ENCODE measurements at regions not wholly inside any gene's neighbourhood (a gene's known extent, or its start where the extent isn't known, plus 50 kb on each side); places are given as distances from the start of the nearest gene placed in this dataset.

DNA sequence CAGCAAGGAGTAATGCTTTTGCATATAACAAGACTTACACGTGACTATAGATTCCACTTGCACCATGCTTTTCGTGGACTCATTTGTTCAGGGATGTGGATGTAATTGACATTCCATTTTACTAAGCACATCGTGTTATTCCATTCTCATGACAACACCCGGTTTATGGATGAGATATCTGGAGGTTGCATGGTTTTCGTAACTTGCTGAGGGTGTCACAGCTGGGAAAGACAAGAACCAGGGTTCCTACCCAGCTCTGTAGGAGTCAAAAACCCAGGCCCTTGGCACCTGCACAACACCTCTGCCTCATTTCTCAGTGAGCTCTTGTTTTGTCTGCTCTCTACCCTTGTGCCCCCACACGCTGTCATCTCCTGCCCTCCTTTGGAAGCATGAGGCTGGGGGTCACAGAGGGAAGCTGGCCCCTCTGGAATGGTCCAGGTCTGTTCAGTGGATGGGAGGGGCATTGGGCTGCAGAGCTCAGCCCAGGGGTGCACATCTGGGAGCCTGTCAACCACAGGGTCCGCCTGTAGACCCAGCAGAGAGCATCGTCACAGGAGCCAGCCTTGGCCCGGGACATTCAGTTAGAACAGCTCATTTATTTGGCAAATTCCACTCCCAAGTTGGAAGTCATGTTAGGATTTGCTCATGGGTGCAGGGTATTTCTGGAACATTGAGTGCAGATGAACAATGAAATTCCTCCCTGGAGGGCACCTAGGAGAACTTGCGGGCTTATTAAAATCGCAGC lies 120.1 kb upstream of the TWIST2 start:
- no peak for DNase-seq

- no peak for DNase-seq
Measured at GRCh38 chr2:238728330-238729260, 119.3 kb upstream of the TWIST2 start.

DNA sequence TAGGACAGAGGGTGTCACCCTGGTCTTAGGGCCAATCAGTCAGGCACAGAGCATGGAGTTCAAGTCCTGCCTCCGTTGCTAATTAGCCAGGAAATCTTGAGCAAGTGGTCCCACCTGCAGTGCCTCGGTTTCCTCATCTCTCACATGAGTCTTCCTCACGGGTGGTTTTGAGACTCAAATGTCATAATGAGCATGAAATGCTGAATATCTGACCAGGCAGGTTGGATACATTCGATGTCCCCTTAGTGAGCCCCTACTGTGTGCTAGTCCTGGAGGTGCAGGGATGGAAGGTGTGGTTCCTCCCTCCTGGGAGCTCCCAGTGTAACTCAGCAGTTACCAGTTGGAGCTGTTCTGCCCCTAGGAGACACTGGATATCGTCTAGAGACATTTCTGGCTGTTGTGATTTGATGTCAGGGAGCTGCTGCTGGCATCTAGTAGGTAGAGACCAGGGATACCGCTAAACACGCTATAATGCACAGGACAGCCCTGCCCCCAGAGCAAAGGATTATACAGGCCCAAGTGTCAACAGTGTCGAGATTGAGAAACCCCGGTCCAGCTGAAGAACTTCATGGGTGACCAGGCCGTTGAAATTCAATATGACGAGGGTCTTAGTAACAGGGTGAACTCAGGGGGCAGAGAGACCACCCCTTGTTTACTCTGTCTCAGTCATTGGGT lies 118.5 kb upstream of the TWIST2 start:
- DNase-seq = no peak

GRCh38 chr2:238730001-238730669 lies 117.8 kb upstream of the TWIST2 start:
- DNase-seq = no peak

DNA sequence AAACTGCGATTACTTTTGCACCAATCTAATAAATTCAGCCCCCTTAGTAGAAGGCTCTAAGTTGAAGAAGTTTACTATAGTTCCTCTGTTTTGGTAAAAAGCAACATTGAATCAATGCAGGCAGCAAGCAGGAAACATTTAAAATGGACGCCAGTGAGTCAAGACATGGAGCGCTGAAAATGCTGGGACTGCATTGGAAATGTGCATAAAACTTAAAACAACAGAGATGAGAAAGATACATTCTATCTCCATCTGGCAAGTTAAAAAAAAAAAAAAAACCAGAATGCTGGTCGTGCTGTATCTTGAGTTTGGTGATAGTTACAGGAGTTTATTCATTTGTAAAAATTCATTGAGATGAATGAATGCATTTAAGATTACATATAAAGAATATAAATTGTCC lies 117.0 kb upstream of the TWIST2 start:
- DNase-seq = no peak

GRCh38 chr2:238731961-238732360 lies 115.9 kb upstream of the TWIST2 start:
- no peak for DNase-seq

DNA sequence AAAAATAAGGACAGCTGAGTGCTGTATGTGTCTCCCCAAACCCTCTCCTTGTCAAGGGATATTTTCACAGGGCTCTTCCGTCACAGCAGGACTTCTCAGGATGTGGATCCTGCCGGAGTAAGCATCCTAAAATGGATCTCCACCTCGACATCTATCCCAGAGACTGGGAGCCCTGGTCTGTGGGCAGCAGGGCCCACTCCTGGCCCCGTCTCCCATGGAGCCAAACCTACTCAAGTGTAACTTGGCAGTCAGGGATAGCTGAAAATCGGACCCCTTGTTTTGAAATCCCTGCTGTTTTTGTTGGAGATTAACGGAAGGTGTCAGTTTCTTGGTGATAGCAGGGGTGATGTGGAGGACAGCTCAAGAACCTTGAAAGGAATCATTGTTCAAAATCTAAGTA lies 109.0 kb upstream of the TWIST2 start:
- no peak for DNase-seq

GRCh38 chr2:238739668-238740067 lies 108.2 kb upstream of the TWIST2 start:
- no peak for DNase-seq

GRCh38 chr2:238741277-238741676 lies 106.6 kb upstream of the TWIST2 start:
- DNase-seq = no peak

DNA sequence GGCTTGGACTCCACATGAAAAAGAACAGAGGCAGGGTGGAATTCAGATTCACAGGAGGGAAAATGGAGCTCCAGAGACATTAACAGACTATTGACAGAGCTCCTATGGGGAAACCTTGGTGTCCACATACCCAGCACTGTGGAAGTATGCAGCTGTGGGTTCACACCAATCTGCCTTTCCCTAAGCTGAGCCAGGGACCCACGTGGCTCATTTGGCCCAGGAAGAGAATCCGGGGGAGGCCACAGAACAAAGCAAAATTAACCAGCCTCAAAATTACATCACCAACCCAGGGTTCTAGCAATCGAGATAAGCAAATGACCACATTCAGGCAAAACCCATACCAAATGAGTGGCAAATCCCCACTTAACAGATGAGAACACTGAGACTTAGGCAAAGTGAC lies 105.8 kb upstream of the TWIST2 start:
- DNase-seq = no peak

DNA sequence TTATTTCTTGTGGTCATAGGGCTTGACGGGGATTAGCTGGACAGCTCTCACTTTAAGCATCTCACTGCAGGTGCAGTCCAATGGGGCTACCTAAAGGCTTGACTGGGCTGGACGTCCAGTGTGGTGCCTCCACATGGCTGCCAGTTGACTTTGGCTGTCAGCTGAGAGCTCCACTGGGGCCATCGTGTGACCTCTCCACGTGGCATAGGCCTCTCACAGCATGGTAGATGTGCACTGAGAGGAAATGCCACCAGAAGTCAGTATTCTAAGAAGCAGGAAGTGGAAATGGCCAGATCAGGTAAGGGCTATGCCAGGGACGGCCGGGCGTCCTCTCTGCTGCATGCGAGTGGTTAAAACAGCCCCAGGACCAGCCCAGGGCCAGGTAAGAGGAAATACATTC lies 105.2 kb upstream of the TWIST2 start:
- no peak for DNase-seq

GRCh38 chr2:238743243-238744065 lies 104.4 kb upstream of the TWIST2 start:
- DNase-seq = no peak

GRCh38 chr2:238744951-238745350 lies 102.9 kb upstream of the TWIST2 start:
- no peak for DNase-seq

GRCh38 chr2:238745997-238746396 lies 101.9 kb upstream of the TWIST2 start:
- DNase-seq = no peak

DNA sequence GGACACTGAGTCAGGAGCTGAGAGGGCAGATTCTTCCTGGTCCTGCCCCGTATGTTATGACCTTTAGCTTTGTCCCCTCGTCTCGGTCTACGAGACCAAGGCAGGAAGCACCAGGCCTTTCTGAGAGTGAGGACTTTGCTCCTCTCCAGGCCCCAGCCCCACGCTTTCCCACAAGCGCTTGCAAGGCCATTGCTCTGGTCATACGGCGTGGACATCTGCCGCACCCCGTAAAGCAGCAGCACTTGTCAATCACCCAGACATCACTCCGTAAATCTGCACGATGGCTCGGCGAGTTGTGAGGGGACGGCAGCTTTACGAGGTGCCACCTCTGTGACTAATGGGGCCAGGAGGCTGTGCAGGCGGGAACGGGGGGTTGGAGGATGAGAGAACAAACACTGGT lies 100.8 kb upstream of the TWIST2 start:
- no peak for DNase-seq

- no peak for DNase-seq
Measured at GRCh38 chr2:238747557-238747956, 100.3 kb upstream of the TWIST2 start.

DNA sequence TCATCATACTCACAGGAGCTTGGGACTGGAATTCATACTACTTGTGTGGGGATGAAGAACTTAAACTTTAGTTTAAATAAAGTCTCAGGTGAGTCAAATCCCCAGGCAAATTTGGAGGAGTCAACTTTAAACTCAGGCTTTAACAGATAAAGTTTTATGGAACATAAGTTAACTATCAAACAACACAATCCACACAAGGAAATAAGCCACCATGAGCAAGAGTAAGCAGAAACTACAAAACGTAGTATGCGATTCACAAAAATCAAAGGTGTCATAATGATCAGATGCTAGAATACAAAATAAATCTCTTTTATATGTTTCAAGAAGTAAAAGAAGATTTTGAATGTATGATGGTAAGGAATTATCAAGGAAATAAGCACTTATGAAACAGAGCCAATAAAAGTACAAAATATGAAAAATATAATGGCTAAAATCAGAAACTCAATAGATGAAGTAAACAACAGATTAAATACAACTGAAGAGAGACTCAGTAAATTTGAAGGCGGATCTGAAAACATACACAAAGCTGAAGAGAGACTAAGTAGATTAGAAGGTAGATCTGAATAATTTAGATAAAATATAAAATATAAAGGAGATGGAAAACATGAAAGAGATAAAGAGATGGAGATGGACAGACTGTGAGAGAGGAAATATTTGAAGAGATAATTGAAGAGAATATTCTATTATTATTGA lies 97.5 kb upstream of the TWIST2 start:
- DNase-seq = no peak

GRCh38 chr2:238754259-238754658 lies 93.6 kb upstream of the TWIST2 start:
- DNase-seq = no peak

DNA sequence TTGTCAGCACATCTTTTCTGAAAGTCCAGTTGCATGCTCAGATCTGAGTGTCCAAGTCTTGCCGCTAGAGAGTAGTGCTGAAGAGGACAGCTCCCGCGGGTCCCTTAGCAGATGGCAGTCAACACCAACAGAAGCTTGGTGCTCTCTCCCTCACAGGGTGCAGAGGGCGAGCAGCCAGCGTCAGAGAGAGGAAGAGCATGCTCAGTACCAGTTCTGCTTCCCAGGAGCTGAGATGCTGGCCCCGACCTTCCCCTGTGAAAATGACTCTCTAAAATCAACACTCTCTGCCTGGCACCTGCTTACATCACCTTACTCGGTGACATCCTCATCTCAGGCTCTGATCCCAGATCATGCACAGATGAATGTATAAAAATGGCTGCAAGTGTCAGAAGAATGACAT lies 86.0 kb upstream of the TWIST2 start:
- DNase-seq = no peak

- DNase-seq = no peak
Measured at GRCh38 chr2:238763471-238763995, 84.4 kb upstream of the TWIST2 start.

DNA sequence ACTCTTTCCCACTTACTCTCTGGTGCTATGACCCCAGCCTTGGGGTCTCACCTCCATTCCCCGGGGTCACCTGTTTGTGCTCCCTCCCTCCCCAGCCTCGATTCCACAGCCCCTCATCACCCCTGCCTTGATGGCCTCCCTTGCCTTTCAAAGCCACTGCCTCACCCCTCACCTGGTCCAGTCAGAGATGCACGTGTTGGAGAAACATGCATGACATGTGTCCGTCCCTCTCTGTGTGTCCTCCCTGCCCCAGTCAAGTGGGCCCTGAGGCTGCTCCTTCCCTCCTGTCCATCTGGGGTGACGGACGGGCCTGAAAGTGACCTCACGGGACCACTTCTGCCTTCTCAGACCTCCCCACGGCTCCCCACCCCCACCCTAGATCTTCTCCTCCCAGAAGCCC lies 82.3 kb upstream of the TWIST2 start:
- no peak for DNase-seq

All from NCI-H2029 treated with DMSO at 0.1 percent for 48 hours (cell line).